AG04450 (cell line): ENCODE measurements at regions not wholly inside any gene's neighbourhood (a gene's known extent, or its start where the extent isn't known, plus 50 kb on each side); places are given as distances from the start of the nearest gene placed in this dataset.

Experiments used
- CTCF ChIA-PET: fragments of 300-600, 350-600 bp; formaldehyde crosslinking; extraction: SDS; loops from one replicate; lab custom pipeline; 2022; ENCODE audit warnings: antibody characterized with exemption, inconsistent platforms; lab: Charles Lee
- POLR2A ChIA-PET: fragments of 350-600 bp; formaldehyde crosslinking; extraction: SDS; loops from one replicate; lab custom pipeline; 2021; ENCODE audit warnings: antibody characterized with exemption, inconsistent platforms; lab: Yijun Ruan, JAX
- DNase-seq: peaks from one replicate; pipeline ENCODE4 v3.0.0-alpha.2; 2011; ENCODE audit warnings: low read depth, low spot score
- H3K27ac ChIP-seq: one replicate; pipeline ENCODE4 v1.5.1; 2012; ENCODE audit warnings: low read depth, low read length, control low read depth
- H3K27me3 ChIP-seq: one replicate; pipeline ENCODE4 v1.6.0; 2012; ENCODE audit warnings: low read length; ENCODE audit not compliant: control insufficient read depth, insufficient read depth
- H3K4me3 ChIP-seq: 2 replicates; pipeline ENCODE4 v1.5.1; 2011; ENCODE audit warnings: mild to moderate bottlenecking, low read depth, low read length, control low read depth
- H3K9me3 ChIP-seq: 2 replicates; pipeline ENCODE4 v1.5.1; 2012; ENCODE audit warnings: low read length; ENCODE audit not compliant: control insufficient read depth, insufficient read depth
- CTCF ChIP-seq: IDR thresholded peaks from 2 replicates; pipeline ENCODE4 v1.5.1; 2011; ENCODE audit warnings: low read depth, low read length, control low read depth, inconsistent platforms

GRCh38 chr2:4873364-4873763, 818.8 kb upstream of the SOX11 start:
- H3K27ac ChIP-seq: no peak overlapping the region
- ChIA-PET CTCF (no interaction called here), POLR2A (no interaction called here)
- H3K4me3 ChIP-seq: no peak overlapping the region
- DNase-seq: no peak
- H3K9me3 ChIP-seq: peaks cover 16% of the 10 kb centered on the region
- no peaks in the 10 kb centered on the region for H3K27me3 ChIP-seq
- no peak for TF ChIP-seq CTCF

- CTCF ChIA-PET: no interaction called here
- H3K27ac ChIP-seq: no peak overlapping the region
- TF ChIP-seq CTCF: no peak
- peaks cover 11% of the 10 kb centered on the region for H3K9me3 ChIP-seq
- H3K27me3 ChIP-seq: no peaks in the 10 kb centered on the region
- DNase-seq: no peak
- no peak overlapping the region for H3K4me3 ChIP-seq
- POLR2A ChIA-PET: no interaction called here
These were observed 818.1 kb upstream of the SOX11 start for GRCh38 chr2:4873876-4874593.

- Histone ChIP-seq H3K27ac (no peak overlapping the region), H3K9me3 (peaks cover 23% of the 10 kb centered on the region), H3K27me3 (no peaks in the 10 kb centered on the region), H3K4me3 (no peak overlapping the region)
- no peak for DNase-seq
- TF ChIP-seq CTCF: no peak
- ChIA-PET CTCF (no interaction called here), POLR2A (no interaction called here)
These were observed 809.8 kb upstream of the SOX11 start for GRCh38 chr2:4882421-4882820.

- peaks cover 23% of the 10 kb centered on the region for H3K9me3 ChIP-seq
- ChIA-PET CTCF (interaction anchor here (0.6 kb wide), 1 partner anchor 30 kb away, joined by 3 read pairs; no protein-coding TSS in a partner anchor), POLR2A (no interaction called here)
- no peak overlapping the region for H3K4me3 ChIP-seq
- H3K27me3 ChIP-seq: no peaks in the 10 kb centered on the region
- no peak for TF ChIP-seq CTCF
- DNase-seq: no peak
- no peak overlapping the region for H3K27ac ChIP-seq
These were observed 809.2 kb upstream of the SOX11 start for GRCh38 chr2:4882941-4883340.

- CTCF ChIA-PET: interaction anchor here (0.6 kb wide), 1 partner anchor 30 kb away, joined by 3 read pairs; no protein-coding TSS in a partner anchor
- Histone ChIP-seq H3K4me3 (no peak overlapping the region), H3K27me3 (no peaks in the 10 kb centered on the region), H3K9me3 (peaks cover 23% of the 10 kb centered on the region), H3K27ac (no peak overlapping the region)
- DNase-seq: no peak
- no peak for TF ChIP-seq CTCF
- POLR2A ChIA-PET: no interaction called here
These were observed 808.8 kb upstream of the SOX11 start for GRCh38 chr2:4883375-4883774.
